ENCODE measurements at regions not wholly inside any gene's neighbourhood (a gene's known extent, or its start where the extent isn't known, plus 50 kb on each side); places are given as distances from the start of the nearest gene placed in this dataset.

DNA sequence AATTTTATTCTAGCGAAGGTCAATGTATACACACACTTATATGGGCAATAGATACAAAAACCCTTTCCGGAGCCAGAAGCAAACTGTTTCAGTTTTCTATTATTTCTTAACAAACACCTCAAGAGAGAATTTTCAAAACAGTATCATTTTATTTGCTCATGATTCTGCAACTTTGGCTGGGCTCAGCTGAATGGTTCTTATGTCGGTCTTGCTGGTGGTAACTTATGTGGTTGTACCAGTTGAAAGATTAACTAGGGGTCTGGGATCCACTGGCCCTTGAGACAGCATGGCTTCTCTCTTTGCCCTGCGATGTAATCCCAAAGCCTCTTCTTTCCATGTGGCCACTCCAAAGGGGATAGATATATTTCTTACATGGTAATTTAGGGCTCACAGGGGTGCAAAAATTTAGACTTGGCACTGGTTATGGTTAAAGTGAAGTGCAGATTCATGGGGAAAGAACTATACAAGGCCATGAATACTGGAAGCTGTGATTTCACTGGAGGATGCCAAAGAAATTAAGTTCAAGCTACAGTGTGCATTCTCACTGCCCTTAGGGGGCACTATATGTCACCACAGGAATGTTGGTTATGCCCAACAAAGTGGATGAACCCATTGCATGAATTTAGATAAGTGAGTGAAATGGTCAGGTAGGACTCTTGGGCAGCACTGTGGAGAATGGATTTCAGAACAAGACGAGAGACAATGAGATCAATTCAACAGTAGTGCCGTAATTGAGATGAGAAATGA is 94.3 kb upstream of the NAV3 start:
- 92 to 100% methylated on average over 1 to 6 of the region's 6 CpGs for WGBS, 2 experiments (ENCODE audit: insufficient coverage in 1 of 2, insufficient read length in 1 of 2)

DNA sequence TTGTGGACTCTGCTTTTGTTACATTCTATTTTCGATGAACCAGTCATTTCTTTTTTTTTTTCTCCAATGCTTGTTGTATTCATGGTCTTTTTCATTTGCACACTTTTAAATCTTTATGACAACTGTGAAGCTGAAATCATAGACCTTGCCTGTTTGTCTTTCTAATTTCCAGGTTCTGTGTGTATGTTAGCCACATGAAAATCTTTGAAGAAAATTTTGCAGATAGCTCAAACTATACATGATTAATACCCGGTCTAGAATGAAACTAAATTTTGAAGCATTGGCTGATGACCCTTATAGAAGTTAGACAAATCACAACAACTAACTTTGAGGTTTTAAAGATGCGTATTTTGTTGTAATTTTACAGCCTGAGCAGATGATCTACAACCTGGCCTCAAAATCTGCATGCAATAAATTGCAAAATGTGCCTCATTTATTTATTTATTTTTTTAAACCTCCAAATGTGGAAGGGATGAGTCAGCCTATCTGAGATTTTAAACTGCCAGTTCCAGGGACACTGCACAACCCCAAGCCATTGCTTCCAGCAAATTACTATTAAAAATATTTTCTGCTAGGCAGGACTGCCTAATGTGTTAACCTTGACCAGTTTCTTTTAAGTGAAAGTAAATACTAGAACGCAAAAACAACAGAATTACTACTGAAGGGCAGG is 96.3 kb upstream of the NAV3 start:
- Mint-ChIP-seq H3K27ac (no peak overlapping the region), H3K4me1 (peaks cover 11% of the 10 kb centered on the region), H3K27me3 (ENCODE audit: insufficient read depth) (no peaks in the 10 kb centered on the region), H3K4me3 (no peak overlapping the region), H3K36me3 (ENCODE audit: low read depth) (peaks cover 20% of the 10 kb centered on the region), H3K9me3 (peaks cover 25% of the 10 kb centered on the region)
- DNase-seq = no peak
- peaks cover 9% of the 10 kb centered on the region for H3K4me1 ChIP-seq (ENCODE audit: control insufficient read depth, insufficient read depth, low read length)
- no peak overlapping the region for H3K27ac ChIP-seq (ENCODE audit: low read depth, low read length)
- H3K4me3 ChIP-seq (ENCODE audit: low read length) = no peak overlapping the region
- WGBS, 2 experiments (ENCODE audit: insufficient coverage in 1 of 2, insufficient read length in 1 of 2) = 92 to 100% methylated on average over 2 to 4 of the region's 4 CpGs
- TF ChIP-seq, protein P1, sequence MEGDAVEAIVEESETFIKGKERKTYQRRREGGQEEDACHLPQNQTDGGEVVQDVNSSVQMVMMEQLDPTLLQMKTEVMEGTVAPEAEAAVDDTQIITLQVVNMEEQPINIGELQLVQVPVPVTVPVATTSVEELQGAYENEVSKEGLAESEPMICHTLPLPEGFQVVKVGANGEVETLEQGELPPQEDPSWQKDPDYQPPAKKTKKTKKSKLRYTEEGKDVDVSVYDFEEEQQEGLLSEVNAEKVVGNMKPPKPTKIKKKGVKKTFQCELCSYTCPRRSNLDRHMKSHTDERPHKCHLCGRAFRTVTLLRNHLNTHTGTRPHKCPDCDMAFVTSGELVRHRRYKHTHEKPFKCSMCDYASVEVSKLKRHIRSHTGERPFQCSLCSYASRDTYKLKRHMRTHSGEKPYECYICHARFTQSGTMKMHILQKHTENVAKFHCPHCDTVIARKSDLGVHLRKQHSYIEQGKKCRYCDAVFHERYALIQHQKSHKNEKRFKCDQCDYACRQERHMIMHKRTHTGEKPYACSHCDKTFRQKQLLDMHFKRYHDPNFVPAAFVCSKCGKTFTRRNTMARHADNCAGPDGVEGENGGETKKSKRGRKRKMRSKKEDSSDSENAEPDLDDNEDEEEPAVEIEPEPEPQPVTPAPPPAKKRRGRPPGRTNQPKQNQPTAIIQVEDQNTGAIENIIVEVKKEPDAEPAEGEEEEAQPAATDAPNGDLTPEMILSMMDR (conservative IDR thresholded peaks at IDR 0.05) = no peak
- peaks cover 14% of the 10 kb centered on the region for H3K9me3 ChIP-seq (ENCODE audit: control insufficient read depth, low read length)
- no peak overlapping the region for H3K9ac ChIP-seq (ENCODE audit: extremely low read depth, low read length, poor library complexity, severe bottlenecking)
- H3K36me3 ChIP-seq (ENCODE audit: control insufficient read depth, insufficient read depth, low read length) = no peaks in the 10 kb centered on the region
- no peaks in the 10 kb centered on the region for H3K27me3 ChIP-seq (ENCODE audit: control insufficient read depth, insufficient read depth, low read length, poor library complexity, severe bottlenecking)

More for the DNA sequence above, 94.3 kb upstream of the NAV3 start:
- DNase-seq = no peak
- H3K27ac ChIP-seq (ENCODE audit: low read depth, low read length) = no peak overlapping the region
- H3K4me1 ChIP-seq (ENCODE audit: control insufficient read depth, insufficient read depth, low read length) = peaks cover 9% of the 10 kb centered on the region
- peaks cover 14% of the 10 kb centered on the region for H3K9me3 ChIP-seq (ENCODE audit: control insufficient read depth, low read length)
- no peaks in the 10 kb centered on the region for H3K36me3 ChIP-seq (ENCODE audit: control insufficient read depth, insufficient read depth, low read length)
- H3K36me3 Mint-ChIP-seq (ENCODE audit: low read depth) = peaks cover 20% of the 10 kb centered on the region
- no peaks in the 10 kb centered on the region for H3K27me3 Mint-ChIP-seq (ENCODE audit: insufficient read depth)
- no peak overlapping the region for H3K9ac ChIP-seq (ENCODE audit: extremely low read depth, low read length, poor library complexity, severe bottlenecking)
- H3K4me1 Mint-ChIP-seq = peaks cover 14% of the 10 kb centered on the region
- H3K27me3 ChIP-seq (ENCODE audit: control insufficient read depth, insufficient read depth, low read length, poor library complexity, severe bottlenecking) = no peaks in the 10 kb centered on the region
- peak overlapping the region; percentile 9 for H3K4me3 ChIP-seq (ENCODE audit: low read length)
- peaks cover 25% of the 10 kb centered on the region for H3K9me3 Mint-ChIP-seq
- no peak overlapping the region for H3K27ac Mint-ChIP-seq
- H3K4me3 Mint-ChIP-seq = no peak overlapping the region
- TF ChIP-seq, protein P1 (conservative IDR thresholded peaks at IDR 0.05) = no peak

DNA sequence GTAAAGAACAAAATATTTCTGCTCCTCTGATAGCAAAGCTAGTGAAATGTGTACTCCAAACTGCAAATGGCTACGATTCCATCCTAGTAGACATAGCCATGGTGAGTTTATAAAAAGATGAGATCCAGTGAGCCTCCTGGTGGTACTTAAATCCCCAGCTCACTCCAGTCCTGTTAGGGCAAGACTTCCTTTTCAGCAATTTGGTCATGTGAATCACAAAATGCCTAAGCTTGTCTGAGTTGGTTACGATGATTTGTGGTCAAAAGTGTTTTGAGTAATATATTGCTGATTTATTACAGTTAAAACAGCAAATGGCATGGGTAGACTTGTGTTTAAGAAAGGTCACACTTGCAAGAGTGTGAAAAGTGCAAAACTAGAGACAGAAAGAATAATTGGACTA is 102.7 kb upstream of the NAV3 start:
- WGBS, 2 experiments (ENCODE audit: insufficient coverage in 1 of 2, insufficient read length in 1 of 2) = 90 to 97% methylated on average over 2 of the region's 2 CpGs
- DNase-seq = no peak
- Histone ChIP-seq H3K27me3 (ENCODE audit: control insufficient read depth, insufficient read depth, low read length, poor library complexity, severe bottlenecking) (no peaks in the 10 kb centered on the region), H3K9me3 (ENCODE audit: control insufficient read depth, low read length) (no peaks in the 10 kb centered on the region), H3K4me3 (ENCODE audit: low read length) (no peak overlapping the region), H3K9ac (ENCODE audit: extremely low read depth, low read length, poor library complexity, severe bottlenecking) (no peak overlapping the region), H3K4me1 (ENCODE audit: control insufficient read depth, insufficient read depth, low read length) (no peaks in the 10 kb centered on the region), H3K36me3 (ENCODE audit: control insufficient read depth, insufficient read depth, low read length) (no peaks in the 10 kb centered on the region), H3K27ac (ENCODE audit: low read depth, low read length) (no peak overlapping the region)
- Mint-ChIP-seq H3K4me3 (no peak overlapping the region), H3K9me3 (no peaks in the 10 kb centered on the region), H3K27ac (no peak overlapping the region), H3K36me3 (ENCODE audit: low read depth) (no peaks in the 10 kb centered on the region), H3K4me1 (peaks cover 12% of the 10 kb centered on the region), H3K27me3 (ENCODE audit: insufficient read depth) (no peaks in the 10 kb centered on the region)
- TF ChIP-seq, protein P1 (conservative IDR thresholded peaks at IDR 0.05) = peak; percentile 12
